ENCODE measurements at regions not wholly inside any gene's neighbourhood (a gene's known extent, or its start where the extent isn't known, plus 50 kb on each side); places are given as distances from the start of the nearest gene placed in this dataset.

DNA sequence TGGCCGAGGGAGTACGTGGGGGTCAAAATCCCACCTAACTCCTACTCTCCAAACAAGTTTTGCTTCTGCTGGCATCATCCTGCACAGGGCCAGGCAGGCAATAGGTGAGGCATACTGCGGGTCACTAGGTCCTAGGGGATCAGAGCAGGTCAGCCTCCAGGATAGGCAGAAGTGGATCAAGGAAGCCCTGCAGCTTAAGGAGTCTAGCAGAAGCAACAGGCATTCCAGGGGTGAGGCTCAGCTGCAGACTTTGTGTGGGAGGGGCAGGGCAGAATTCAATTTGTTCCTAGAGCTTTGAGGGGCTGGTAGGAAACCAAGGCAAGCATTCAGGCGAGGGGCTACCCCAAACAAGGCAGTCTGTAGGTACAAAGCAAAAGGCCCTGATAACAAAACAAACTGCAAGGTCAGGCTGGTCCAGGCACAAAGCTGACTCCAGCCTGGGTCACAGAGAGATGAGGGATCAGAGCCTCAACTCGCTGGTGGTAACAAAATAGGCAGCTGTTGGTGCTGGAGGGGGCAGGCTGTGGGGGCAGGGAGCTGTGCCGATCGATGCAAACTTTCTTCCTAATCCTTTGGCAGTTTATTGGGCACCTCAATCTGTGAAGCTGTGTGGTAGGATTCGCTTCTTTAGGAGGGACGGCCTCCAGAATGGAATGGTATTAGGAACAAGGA is 80.2 kb upstream of the CALM2 start:
- TF ChIP-seq EZH2 (IDR thresholded peaks at IDR 0.05; ENCODE audit: borderline replicate concordance, low read depth, low read length, severe bottlenecking) (no peak), POLR2AphosphoS5 (IDR thresholded peaks at IDR 0.05; ENCODE audit: insufficient read depth, low read depth, low read length) (no peak), MYC (IDR thresholded peaks at IDR 0.05; ENCODE audit: low read depth, low read length) (no peak), POLR2A (IDR thresholded peaks at IDR 0.05; ENCODE audit: low read depth, low read length) (no peak), JUN (IDR thresholded peaks at IDR 0.05; ENCODE audit: borderline replicate concordance, insufficient read depth, insufficient read length, low read depth) (no peak), FOS (IDR thresholded peaks at IDR 0.05; ENCODE audit: borderline replicate concordance, insufficient read depth, low read length) (no peak), GATA2 (IDR thresholded peaks at IDR 0.05; ENCODE audit: insufficient read depth, insufficient read length, low read depth, low read length) (no peak)
- TF ChIP-seq, protein P1, sequence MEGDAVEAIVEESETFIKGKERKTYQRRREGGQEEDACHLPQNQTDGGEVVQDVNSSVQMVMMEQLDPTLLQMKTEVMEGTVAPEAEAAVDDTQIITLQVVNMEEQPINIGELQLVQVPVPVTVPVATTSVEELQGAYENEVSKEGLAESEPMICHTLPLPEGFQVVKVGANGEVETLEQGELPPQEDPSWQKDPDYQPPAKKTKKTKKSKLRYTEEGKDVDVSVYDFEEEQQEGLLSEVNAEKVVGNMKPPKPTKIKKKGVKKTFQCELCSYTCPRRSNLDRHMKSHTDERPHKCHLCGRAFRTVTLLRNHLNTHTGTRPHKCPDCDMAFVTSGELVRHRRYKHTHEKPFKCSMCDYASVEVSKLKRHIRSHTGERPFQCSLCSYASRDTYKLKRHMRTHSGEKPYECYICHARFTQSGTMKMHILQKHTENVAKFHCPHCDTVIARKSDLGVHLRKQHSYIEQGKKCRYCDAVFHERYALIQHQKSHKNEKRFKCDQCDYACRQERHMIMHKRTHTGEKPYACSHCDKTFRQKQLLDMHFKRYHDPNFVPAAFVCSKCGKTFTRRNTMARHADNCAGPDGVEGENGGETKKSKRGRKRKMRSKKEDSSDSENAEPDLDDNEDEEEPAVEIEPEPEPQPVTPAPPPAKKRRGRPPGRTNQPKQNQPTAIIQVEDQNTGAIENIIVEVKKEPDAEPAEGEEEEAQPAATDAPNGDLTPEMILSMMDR (IDR thresholded peaks at IDR 0.05; ENCODE audit: extremely low read depth in 1 of 2, insufficient read depth in 1 of 2, low read depth in 1 of 2, low read length in 2 of 2), result no peak
- TF ChIP-seq, protein P2, sequence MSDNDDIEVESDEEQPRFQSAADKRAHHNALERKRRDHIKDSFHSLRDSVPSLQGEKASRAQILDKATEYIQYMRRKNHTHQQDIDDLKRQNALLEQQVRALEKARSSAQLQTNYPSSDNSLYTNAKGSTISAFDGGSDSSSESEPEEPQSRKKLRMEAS (IDR thresholded peaks at IDR 0.05; ENCODE audit: insufficient read depth, insufficient read length), result no peak
